HG02870 (cell line): ENCODE measurements at regions not wholly inside any gene's neighbourhood (a gene's known extent, or its start where the extent isn't known, plus 50 kb on each side); places are given as distances from the start of the nearest gene placed in this dataset.
"Not testable (repeated sequence)": the region's sequence is repeated elsewhere in the genome, so short reads cannot be mapped to it uniquely, and the experiment has no call there.

Source experiments
- ATAC-seq: cut with Tn5 transposase; IDR thresholded peaks from one replicate; pipeline ENCODE4 v1.9.1; 2021; ENCODE audit warnings: mild to moderate bottlenecking, moderate library complexity; ENCODE audit not compliant: unreplicated experiment

DNA sequence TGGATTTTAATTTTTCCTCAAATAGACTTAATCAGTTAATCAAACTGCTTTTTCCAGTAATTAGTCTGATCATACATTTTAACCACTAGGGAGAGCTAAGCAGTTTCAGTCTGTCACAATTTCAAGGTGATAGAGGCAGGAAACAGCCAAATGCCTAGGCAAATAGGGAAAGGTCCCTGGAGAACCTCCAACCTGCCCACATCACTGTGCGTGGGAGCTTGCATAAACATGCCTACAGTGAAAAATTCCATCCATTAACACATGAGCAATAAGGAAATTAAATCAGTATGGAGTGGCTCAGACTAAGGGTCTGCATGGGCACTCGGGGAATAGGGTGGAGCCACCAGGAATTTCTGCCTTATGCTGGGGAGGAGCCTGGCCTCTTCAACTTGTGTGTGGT, 74.6 kb downstream of the AASDHPPT start:
- no peak for ATAC-seq

DNA sequence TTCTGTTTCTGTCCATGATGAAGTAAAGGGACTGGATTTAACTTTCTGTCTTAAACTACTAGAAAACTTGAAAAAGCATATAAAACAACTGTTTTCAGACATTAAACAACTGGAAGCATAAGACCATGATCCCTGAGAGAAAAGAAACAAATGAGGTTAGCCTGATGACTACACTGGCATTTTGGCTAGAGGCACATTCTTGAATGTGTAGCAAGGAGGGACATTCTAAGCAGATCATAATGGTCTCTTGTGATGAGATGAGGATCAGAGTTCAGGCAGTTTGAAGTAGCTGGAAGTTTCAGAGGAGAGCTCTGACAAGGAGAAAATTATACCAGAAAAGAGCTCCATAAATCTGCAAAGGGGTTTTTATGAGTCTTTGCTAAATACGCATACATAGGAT, 75.4 kb downstream of the AASDHPPT start:
- ATAC-seq = no peak

DNA sequence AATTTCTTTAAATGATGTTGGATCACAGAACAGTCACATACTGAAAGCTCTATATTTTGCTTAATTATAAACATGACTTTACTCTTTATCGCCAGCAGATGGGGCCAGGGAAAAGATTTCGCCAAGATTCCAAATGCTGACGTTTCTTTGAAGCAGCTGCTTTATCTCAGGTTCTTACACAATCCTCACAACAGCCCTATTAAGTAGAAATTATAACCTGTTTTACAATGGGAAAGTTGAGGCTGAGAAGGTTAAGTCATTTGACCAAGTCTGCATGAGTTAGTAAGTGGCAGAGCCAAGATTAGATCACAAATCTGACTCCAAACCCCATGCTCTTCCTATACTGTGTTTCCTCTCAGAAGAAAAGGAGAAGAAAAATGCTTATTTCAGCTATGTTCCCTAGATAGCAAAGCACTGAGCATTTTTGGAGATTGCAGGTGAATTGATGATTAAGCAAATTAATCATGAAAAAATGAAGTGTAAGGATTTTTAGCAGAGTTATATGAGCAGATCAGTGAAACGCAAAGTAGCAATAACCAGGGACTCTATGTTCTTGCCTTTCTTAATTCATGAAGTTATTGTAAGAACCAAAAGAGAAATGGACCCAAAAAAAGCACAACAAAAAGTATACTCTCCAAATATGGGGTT, 79.0 kb downstream of the AASDHPPT start:
- peak; percentile 71 for ATAC-seq

DNA sequence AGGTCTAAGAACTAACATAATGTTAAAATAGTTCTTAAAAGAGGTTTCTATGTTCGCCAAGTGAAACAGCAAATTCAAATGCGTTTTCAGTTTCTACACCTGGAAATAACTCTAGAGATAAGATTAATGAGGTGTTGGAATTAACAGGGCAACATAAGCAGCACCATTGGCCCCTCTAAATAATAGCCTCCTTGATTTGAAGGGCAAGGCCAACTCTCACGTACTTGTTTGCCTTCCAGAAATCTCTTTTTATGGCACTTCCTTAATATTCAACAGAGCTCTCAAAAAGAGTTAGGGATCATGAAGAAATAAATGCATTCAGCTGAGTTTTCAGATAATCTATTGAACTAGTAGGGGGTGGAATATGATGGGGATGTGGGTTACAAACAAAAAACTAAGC, 80.9 kb downstream of the AASDHPPT start:
- no peak for ATAC-seq

DNA sequence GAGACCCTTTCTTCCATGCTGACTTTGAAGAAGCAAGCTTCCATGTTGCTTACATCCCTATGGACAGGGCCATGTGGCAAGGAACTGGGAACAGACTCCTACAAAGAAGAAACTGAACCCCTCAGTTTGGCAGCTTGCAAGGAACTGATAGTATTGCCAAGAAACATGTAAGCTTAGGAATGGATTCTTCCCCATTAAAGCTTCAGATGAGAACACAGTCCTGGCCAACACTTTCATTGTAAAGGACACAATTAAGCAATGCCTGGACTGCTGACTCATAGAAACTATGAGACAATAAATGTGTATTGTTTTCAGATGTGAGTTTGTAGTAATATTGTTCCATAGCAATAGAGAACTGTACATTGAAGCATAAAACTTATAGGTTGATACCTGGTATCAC, 82.4 kb downstream of the AASDHPPT start:
- no peak for ATAC-seq

DNA sequence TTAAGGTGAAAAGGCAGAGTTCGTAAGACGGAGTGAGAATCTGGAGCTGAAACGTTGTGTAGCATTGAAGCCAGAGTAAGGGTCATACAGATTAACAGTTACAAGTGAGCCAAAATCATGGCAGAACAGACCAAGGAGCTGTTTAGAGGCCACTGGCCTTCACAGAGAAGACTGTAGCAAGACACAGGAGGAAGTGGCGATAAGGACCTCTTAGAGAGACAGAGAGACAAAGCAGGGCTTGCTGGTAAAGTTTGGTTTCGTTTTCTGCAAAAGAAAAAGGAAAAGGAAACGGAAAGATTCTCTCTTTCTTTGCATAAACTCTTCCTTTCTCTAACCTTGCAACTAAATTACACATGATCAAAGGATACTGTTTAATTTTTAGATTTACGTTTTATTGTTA, 83.0 kb downstream of the AASDHPPT start:
- ATAC-seq = no peak

DNA sequence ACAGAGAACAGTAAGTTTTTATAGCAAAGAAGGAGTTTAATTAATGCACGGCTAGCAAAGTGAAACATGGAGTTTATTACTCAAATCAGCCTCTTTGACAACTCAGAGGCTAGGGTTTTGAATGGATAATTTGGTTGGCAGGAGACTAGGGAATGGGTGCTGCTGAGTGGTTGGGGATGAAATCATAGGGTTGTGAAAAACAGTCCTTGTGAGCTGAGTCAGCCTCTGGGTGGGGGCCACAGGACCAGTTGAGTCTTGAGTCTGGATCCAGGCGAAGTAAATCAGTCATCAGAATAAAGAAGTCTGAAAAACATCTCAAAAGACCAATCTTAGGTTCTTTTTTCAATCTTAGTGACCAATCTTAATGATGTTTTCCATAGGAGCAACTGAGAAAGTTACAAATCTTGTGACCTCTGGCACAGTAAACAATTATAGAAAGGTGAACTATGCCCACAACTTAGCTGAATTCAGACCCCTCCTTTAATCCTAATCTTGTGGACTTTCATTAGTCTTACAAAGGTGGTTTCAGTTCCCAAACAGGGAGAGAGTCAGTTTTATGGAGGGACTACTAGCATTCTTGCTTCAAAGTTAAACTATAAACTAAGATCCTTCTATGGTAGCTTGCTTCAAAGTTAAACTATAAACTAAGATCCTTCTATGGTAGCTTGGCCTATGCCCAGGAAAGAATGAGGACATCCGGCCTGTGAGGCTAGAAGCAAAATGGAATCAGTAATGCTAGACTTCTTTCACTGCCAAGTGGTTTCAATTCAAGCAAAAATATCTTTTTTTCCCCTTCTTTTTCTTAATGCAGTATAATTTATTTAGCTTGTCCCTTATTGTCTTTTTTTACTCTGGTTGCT, 84.5 kb downstream of the AASDHPPT start:
- no peak for ATAC-seq

DNA sequence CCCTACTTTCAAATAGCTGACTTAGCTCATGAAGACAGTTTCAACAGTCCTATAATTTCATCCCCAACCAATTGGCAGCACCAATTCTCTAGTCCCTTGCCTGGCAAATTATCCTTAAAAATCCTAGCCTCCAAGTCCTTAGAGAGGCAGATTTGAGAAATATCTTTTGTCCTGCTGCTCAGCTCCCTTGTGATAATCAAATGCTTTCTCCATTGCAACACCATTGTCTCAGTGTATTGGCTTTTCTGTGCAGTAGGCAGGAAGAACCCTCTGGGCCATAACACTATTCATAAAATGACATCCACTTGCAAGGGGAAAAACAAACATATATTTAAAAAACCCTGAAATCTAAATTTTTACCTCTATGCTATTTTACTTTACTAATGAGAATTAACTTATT, 89.6 kb downstream of the AASDHPPT start:
- ATAC-seq = no peak

DNA sequence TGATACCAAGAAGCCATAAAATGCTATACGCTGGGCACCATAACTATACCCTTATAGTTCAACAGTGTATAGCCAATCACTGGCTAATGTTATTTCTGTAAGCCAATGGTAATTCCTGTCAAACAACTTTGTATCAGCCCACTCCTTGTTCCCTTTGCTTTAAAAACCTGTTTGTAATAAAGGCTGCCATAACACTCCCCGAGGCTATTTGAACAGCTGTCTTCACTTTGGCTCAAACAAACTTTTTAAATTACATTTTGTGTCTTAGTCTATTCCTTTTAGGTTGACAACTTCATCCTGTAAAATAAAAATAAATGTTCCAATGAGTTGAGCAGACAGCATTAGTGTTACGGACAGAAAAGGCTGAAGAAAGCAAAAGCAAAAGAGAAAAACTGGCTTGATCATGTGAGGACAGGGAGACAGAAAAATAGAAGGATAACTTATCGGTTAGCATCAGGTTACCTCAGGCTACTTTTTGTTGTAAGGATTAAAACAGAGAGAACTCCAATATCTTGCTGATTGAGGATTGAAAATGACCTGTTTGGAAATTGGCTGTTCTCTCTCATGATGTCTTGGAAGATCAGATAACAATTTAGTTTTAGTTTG, 95.0 kb downstream of the AASDHPPT start:
- ATAC-seq = no peak

DNA sequence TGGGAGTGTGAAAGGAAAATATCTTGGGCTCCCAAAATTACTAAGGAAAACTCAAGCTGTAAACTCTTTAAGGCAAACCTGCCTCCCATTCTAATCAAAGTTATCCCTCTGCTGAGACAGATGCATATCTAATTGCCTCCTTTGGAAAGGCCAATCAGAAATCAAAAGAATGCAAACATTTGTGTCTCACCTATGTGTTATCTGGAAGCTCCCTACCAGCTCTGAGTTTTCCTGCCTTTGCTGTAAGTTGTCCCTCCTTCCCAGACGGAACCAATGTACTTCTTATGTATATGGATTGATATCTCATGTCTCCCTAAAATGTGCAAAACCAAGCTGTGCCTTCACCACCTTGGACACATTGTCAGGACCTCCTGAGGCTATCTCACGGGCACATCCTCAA, 95.8 kb downstream of the AASDHPPT start:
- no peak for ATAC-seq

DNA sequence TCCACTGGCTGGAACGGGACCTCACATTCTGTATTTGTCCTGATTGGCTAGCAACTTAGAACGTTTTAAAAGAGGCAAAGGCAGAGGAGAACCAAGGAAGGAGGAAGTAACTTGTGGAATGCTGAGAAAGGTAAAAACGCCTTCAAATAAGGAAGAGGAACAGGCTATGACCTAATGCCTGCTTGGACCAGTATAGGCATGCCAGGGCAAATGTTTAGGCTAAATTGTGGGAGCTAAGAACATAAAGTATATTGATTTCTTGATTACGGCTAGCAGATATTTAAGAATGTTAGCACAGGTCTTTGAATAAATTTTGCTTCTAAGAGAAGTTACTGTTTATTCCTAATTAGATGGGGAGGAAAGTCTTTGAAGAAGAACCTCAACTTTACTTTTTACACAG, 96.5 kb downstream of the AASDHPPT start:
- ATAC-seq = not testable (repeated sequence)

DNA sequence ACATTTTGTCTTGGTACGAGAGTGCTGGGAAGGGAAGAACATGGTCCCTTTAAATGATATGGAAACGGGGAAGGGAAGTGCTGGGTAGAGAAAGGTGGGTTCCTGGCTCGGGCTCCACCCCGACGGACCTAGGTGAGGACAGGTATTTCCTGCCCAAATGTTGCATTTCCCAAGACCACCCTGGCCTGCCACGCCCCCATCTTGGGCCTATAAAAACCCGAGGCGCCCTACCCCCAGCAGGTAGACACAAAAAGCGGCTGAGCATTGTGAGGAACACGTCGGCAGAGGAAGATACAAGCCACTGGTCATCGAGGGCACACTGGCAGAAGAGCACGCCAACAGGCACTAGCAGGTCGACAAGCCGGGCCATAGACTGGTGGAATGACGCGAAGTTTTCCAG, 99.4 kb downstream of the AASDHPPT start:
- no peak for ATAC-seq

DNA sequence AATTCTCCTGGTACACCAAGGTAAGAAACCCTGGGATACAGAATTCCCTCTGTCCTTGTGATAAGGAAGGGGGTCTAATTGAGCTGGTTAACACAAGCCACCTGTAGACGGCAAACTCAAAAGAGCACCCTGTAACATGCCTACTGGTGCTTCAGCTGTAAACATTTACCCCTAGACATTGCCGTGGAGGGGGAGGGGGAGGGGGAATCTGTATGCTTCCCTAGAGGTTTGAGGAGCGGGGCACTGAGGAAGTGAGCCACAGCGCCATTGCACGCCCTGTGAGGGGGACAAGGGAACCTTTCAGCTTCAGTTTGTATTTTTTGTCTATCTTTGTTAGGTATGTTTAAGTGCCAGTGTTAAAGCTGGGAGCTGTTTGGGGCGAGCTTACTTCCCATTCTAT, 99.8 kb downstream of the AASDHPPT start:
- no peak for ATAC-seq

DNA sequence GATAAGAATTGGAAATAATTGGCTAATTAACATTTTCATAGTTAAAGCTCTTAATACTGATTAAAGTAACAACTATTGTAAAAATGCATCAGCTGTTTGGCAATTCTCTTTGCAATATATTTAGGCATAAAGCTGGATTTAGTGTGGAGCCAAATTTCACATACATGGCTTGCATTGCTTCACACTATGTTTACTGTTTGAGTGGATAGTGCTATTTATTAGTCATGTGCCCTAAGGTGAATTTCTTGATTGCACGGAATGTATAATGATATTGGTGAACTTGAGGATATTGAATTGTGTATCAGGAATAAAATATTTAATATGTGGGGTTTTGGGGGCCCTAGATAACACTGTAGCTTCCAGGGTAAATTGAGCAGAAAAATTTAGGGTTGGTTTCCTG, 100.9 kb downstream of the AASDHPPT start:
- ATAC-seq = no peak

DNA sequence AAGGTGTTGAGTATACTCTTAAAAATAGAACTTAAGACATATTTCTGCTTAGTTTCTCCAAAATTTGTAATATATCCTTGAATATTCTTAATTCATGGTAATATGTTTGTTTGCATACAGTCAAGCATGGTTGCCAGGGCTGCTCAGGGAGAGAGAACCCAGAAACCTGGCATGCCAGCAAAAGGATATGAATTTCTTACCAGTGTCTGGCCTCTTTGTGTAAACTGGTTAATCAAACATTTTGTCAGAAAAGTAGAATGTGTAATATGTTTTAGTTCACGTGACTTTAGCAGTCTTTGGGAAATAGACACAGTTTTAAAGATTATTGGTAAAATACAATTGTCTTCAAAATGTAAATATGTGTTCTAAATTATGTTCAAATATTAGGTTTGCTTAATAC, 101.6 kb downstream of the AASDHPPT start:
- no peak for ATAC-seq

DNA sequence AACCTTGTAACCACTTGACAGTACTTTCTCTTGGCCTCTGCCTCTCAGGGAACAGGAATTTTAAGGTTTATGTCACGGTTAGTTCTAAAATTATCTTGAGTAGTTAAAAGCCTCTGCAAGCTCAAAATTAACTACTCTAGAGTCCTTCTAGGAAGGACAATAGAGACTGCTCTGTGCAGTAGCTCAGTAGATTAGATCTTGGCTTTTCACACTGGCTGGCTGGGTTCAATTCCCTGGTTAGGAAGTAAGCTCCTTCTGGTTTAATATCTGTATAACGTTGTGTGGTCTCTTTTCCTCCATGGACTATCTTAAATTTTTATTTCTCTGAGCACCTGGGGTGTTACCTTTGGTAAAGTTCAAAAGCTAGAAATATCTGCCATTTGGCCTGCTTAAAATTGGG, 109.2 kb downstream of the AASDHPPT start:
- ATAC-seq = no peak

DNA sequence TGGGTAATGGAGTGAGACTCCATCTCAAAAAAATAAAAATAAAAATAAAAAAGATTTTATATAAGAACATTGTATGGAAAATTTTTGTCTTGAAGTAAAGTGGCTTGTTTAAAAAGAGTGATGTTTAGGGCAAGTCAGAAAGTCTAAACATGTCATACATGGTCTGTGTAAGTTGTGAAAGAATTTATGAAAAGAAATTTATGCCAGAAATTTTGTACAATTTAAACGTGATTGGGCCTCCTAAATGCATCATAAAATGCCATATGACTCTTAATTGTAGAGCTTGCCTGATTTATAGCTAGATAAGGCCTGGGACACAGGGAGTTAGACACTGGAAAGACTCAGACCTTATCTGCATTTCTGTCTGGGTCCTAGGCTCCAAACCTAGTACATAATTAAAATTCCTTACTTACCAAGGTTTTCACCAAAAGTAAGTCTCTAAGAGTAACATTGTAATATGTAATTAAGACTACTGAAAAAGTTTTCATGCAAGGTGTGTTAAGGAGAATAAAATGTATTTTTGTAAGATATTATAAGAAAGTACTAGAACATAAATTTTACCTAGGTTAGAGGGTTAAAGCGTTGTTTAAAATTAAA, 110.5 kb downstream of the AASDHPPT start:
- ATAC-seq = no peak

DNA sequence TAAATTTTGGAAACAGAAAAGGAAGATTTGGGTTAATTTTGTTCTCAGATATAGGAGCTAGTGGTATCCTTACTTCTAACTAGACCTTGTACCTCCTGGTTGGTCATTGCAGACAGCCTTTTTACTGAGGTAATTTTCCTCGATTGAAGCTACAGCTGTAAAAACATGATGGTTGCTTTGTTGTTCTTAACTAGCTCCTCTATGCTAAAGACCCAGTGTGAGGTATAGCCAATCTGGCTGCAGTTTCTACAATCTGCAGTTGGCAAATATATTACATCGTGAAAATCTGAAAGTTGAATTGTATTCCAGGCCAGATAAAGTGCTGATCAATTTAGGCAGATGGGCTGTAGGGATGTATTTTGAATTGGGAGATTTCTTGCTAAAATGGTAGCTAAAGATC, 116.5 kb downstream of the AASDHPPT start:
- ATAC-seq = no peak

DNA sequence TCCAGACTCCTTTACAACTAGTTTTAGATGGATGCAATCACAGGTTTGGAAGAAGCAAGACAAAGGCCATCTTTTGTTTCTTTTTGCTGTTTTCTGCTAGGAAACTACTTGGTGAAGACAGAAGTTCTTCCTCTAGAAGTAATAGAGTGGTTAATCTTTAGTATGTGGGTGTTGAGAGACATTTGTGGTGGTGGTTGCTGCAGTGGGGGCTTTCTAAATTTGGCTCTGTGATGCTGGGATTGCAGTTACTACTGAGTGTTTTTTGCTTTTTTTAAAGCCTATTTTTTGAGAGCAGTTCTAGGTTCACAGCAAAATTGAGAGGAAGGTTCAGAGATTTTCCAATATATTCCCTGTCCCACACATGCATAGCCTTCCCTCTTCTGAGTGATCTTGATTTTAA, 120.0 kb downstream of the AASDHPPT start:
- ATAC-seq = no peak

DNA sequence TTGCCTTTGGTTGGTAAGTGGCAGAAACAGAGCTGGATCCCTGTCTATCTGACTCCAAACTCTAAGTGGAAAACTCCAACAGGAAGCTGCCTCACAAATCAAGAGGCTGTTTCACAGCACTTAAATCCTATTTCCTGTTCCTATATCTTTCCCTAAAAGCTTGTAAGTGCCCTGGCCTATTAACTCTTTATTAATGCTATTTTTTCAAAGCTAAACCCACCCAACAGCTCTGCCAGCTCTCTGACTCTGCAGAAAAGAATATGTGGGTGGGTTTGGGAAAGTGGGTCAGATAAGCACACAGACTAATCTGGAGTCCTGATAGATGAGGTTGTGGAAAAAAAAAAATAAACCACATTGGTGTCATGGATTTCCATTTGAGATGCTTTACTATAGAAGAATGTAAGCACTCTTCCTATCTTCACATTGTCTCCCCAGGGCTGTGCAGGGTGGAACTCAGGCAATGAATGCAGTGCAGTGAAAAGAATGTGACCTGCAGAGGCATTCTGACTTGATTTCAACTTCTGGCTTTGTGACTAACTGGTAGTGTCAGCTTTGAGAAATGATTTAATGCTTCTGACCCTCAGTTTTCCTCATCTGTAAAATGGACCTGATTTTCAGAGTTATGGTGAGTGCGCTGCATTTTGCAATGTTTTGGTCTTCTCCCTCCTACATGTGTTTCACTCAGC, 125.6 kb downstream of the AASDHPPT start:
- ATAC-seq = no peak

DNA sequence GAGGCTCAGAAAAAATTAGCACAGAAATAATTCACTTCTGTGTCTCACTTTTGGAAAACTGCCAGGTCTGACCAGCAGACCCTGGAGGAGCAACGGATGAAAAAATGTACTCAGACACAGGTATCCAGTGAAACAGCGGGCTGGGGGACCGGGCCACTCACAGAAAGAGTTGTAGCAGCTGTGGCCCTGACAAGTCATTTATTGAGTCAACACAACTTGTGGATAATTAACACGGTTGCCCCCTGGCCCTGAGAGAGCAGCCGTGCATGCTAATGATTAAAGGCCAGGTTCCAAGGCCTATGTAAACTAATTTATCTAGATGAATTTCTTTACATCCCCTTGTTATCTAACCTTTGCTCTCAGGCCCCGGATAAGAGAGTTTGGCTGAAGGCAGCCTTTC, 131.3 kb downstream of the AASDHPPT start:
- no peak for ATAC-seq
